Right ventricle myocardium inferior (tissue), 1 donor: ENCODE measurements at regions not wholly inside any gene's neighbourhood (a gene's known extent, or its start where the extent isn't known, plus 50 kb on each side); places are given as distances from the start of the nearest gene placed in this dataset.

Experiments
- ATAC-seq: fragments of 200-7000 bp; cut with Tn5 transposase; one replicate; pipeline ENCODE4 v1.9.1; 2020; ENCODE audit warnings: mild to moderate bottlenecking, moderate library complexity
- DNase-seq: peaks from one replicate; pipeline ENCODE4 v3.0.0; 2021; ENCODE audit errors: missing footprints
- intact Hi-C: fragments of 100-400 bp; cut with DNase I; formaldehyde crosslinking; loops from one replicate; pipeline ENCODE4 v1.11.0; 2022
- donor health status: DM: no; HTN: yes; CAD: no; lungs with severe emphysema.

DNA sequence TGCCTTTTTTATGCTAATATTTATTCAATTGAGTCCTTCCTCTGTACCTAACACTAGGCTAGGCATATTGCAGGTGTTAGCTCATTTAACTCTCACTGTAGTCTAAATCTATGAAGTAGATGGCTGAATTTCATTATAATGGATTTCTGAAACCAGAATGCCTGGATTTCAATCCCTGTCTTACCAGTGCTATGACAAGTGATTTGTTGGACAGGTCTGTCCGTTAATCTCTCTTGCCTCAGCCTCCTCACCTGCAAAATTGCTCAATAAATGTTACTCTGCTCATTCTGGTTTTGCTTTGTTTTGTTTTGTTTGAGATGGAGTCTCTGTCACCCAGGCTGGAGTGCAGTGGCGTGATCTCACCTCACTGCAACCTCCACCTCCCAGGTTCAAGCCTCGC lies 146.1 kb upstream of the ADGRL2 start:
- no peak for ATAC-seq
- intact Hi-C loops: no loop called here
- no peak for DNase-seq

- intact Hi-C loops: no loop called here
- no peak for DNase-seq
- no peak for ATAC-seq
These were observed 146.6 kb upstream of the ADGRL2 start for GRCh38 chr1:81654147-81654546.

DNA sequence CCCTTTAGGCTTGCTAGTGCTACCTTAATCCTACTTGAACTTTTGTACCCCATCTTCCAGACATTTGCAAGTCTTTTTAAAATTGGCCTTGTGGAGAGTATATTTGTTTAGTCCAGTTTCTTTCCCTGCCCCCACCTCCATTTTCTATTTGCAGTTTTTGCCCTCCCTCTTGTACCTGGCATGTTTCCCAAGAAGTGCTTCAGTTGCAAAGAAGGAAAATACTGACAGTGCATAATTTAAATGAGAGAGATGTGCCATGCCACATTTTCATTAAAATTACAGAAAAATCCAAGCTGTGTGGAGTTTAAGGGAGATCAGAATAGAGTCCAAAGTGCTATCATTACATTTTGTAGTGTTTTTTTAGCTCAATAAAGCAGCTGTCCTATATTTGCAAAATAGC lies 150.0 kb upstream of the ADGRL2 start:
- no peak for ATAC-seq

DNA sequence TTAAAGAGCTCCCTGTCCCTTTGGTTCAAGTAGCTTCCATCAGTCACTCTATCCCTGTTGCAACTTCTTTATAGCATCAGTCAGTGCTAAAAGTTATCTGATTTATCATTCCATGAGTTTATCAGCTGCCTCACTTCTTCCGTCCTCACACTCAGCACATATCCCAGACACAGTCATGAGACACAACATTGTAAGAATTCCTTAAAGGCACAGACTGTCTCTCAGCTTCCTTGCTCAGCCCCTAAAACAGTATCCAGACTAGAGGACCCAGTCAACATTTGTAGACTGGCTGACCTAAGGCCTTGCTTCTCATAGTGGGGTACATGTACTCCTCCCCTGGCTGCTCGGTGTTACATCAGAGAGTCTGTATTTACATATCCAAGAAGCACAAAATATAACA lies 164.9 kb upstream of the ADGRL2 start:
- intact Hi-C loops: no loop called here
- DNase-seq (no peak), ATAC-seq (no peak)

More for the DNA sequence above, 150.0 kb upstream of the ADGRL2 start:
- DNase-seq: no peak
- intact Hi-C loops: no loop called here

- intact Hi-C loops: no loop called here
- ATAC-seq: no peak
These were observed 166.4 kb upstream of the ADGRL2 start for GRCh38 chr1:81634294-81634693.

DNA sequence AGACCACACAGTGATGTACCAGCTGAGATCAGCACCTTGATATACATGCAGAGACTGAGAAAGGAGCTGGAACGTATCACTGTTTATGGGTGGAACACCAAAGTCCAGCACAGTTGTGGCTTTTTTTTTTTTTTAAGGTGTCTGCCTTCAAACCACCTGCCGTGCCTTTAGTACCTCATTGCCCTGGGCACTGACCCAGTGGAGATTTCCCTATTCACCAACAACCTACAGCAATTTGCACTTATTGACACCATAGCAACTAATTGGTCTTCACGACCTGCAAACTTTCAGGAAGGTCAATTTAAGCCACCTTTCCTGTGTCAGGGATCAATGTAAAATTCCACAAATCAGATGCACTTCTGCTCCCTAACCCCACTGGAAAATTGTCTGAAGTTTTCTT lies 181.6 kb upstream of the ADGRL2 start:
- DNase-seq (no peak), ATAC-seq (no peak)
- intact Hi-C loops: no loop called here

More at GRCh38 chr1:81634294-81634693, 166.4 kb upstream of the ADGRL2 start:
- DNase-seq: no peak

- no peak for DNase-seq
- intact Hi-C loops: no loop called here
- ATAC-seq: no peak
These were observed 182.4 kb upstream of the ADGRL2 start for GRCh38 chr1:81618376-81618775.

GRCh38 chr1:81617308-81617967 lies 183.3 kb upstream of the ADGRL2 start:
- intact Hi-C loops: no loop called here
- DNase-seq: no peak
- ATAC-seq: peak; percentile 44

GRCh38 chr1:81613803-81614202 lies 186.9 kb upstream of the ADGRL2 start:
- ATAC-seq (no peak), DNase-seq (no peak)
- intact Hi-C loops: no loop called here

GRCh38 chr1:81607924-81608323 lies 192.8 kb upstream of the ADGRL2 start:
- ATAC-seq (no peak), DNase-seq (no peak)
- intact Hi-C loops: no loop called here

DNA sequence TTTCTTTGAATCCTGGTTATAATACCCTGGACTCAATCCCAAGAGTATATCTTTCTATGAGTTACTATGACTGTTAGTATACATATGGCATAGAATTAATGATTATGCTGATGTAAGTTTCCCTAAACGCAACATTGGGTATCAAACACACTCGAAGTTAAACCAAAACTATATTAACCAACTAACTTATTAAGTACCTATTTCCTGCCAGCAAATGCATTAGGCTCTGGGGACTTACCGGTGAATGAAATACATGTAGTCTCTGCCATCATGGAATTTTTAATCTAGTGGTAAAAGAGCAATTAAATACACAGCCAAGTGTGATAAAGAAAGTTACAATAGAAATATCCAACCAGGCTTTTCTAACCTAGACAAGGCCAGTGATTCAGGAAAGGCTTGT lies 193.6 kb upstream of the ADGRL2 start:
- intact Hi-C loops: no loop called here
- no peak for ATAC-seq
- no peak for DNase-seq

DNA sequence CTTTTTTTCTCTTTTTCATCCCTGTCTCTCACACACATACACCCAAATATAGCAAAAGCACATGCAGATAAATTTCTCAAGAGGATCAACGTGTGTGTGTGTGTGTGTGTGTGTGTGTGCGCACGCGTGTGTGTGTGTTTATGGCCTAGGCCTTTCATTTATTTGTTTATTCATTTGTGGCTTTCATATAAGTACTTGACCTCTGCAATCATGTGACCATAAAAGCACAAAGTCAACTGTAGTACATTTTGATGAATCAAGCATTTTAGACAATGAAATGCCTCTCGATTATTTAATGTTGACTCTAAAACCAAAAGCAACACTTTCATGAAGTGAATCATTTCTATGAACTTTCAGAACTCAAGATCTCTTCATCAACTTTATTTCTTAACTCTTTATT lies 194.1 kb upstream of the ADGRL2 start:
- DNase-seq: no peak
- intact Hi-C loops: no loop called here
- no peak for ATAC-seq

DNA sequence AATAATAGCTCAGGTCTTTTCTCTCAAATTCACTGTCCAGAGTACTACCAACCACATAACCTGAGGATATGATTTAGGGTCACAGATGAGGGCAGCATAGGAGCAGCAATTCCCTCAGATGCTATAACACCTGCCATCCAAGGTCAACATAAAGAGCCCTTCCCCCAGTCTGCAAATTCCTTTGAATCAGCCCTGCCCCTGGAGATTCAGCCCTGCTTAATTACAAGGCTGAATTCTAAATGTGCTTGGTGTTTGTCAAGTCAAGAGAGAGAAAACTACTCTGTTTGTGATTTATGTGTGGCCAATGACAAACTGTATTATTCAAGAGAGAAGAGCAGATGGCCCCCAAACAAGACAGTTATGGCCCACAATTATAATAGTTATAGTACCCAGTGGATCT lies 195.7 kb upstream of the ADGRL2 start:
- intact Hi-C loops: no loop called here
- ATAC-seq: no peak
- DNase-seq: no peak

- intact Hi-C loops: no loop called here
- no peak for ATAC-seq
- no peak for DNase-seq
These were observed 199.7 kb upstream of the ADGRL2 start for GRCh38 chr1:81600878-81601622.

DNA sequence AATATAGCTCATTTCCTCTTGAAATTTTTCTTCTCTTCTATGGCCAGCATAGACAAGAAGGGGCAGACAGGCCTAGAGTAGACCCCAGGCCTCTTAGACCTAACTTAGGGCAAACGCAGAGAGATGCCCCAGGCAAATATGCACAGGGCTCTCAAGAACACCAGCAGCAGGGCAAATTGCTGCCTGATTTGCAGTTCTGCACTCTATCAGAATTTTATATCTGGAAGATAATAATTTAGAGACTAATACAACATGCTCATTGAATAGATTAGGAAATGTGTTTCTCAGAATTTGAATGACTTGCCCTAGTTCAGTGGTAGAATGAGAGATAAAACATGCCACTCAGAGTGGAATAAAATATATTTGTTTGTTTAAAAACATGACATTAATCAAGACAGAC lies 200.4 kb upstream of the ADGRL2 start:
- DNase-seq: no peak
- ATAC-seq: no peak
- intact Hi-C loops: no loop called here

GRCh38 chr1:81598623-81599022 lies 202.1 kb upstream of the ADGRL2 start:
- intact Hi-C loops: no loop called here
- DNase-seq (no peak), ATAC-seq (no peak)

DNA sequence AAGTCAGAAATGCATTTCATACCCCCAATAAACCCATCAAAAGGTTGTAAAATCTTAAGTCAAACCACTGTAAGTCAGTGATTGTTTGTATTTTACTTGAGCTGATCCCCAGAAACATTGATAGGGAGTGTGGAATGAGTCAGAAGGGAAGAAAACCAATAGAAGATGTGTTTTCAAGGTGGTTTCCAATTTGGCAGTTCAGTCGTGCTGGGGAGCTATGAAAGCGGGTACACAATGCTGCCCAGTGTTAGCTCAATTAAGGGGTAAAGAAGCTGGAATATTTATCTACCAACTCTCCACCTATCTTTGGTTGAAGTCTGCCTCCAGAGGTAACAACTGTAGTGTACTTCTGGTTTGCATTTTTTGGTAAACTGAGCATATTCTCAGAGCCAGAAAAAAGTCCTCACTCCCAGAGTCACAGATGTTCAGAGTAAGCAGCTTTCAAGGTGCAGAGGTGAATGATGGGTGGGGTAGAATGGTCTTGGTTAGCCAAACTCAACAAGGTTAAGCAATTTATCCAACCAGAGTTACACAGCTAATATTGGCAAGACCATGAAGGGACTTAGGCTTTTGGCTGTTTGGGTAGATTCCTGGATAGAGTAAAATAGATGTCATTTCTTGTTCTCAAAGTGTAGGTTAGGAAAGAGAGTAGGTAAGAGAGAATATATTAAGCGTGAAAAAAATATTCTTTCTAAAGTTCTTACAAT lies 202.9 kb upstream of the ADGRL2 start:
- no peak for DNase-seq
- ATAC-seq: no peak
- intact Hi-C loops: no loop called here

GRCh38 chr1:81596341-81596740 lies 204.4 kb upstream of the ADGRL2 start:
- intact Hi-C loops: no loop called here
- DNase-seq: no peak

DNA sequence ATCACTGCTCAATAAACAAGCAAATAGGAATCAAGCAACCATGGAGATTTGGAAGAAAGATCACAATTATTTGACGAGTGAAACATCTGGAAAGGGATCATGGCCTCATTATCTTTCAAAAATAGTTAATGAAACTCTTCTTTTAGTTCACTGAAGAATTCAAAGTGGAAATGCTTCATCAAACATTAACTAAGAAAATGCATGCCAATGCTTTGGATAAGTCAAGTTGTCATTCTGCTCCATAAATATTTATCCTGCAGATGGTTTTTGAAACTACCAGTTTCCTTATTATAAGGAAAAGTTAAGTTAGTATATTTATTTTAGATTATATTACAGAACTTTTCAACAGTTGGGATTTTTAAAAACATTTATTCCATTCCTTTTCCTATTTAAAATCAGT lies 206.5 kb upstream of the ADGRL2 start:
- ATAC-seq: no peak
- no peak for DNase-seq
- intact Hi-C loops: no loop called here

More at GRCh38 chr1:81596341-81596740, 204.4 kb upstream of the ADGRL2 start:
- no peak for ATAC-seq

DNA sequence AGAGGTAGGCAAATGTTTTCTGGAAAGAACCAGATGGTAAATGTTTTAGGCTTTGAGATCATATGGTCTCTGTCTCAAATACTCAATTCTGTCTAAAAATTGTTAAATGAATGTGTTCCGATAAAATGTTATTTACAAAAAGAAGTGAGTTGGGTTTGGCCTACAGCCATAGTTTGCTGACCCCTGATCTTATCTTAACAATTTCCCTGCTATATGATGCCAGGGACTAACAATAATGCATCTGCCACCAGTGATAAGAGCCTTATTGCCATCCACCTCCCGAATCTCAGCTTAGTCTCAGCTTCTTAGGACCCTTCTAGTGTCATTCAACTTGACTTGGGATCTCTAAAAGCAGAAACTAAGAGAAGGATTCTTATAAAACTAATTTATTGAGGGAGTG lies 208.5 kb upstream of the ADGRL2 start:
- ATAC-seq (no peak), DNase-seq (no peak)
- intact Hi-C loops: no loop called here
